WTC11 (cell line): ENCODE measurements at regions not wholly inside any gene's neighbourhood (a gene's known extent, or its start where the extent isn't known, plus 50 kb on each side); places are given as distances from the start of the nearest gene placed in this dataset.

Source experiments
- ATAC-seq: fragments of 200-7000 bp; cut with Tn5 transposase; 2 replicates; pipeline ENCODE4 v1.10.0; 2021; ENCODE audit warnings: mild to moderate bottlenecking, moderate library complexity
- CTCF ChIA-PET: fragments of 300-600 bp; sonication (Branson Sonifier 250); formaldehyde crosslinking; loops from one replicate; lab custom pipeline; 2021; ENCODE audit warnings: antibody characterized with exemption; lab: Charles Lee
- POLR2A ChIA-PET: fragments of 350-600 bp; sonication (Branson Sonifier 250); formaldehyde crosslinking; loops from one replicate; lab custom pipeline; 2021; ENCODE audit warnings: antibody characterized with exemption; lab: Charles Lee
- DNase-seq: peaks from one replicate; pipeline ENCODE4 v3.0.0; 2021; ENCODE audit warnings: low spot score
- H3K27ac Mint-ChIP-seq: 2 replicates; pipeline ENCODE4 v1.8.0; 2021; ENCODE audit warnings: mixed read lengths
- H3K27me3 Mint-ChIP-seq: 2 replicates; pipeline ENCODE4 v1.8.0; 2021; ENCODE audit warnings: low read depth, mild to moderate bottlenecking, moderate library complexity, mixed read lengths
- H3K36me3 Mint-ChIP-seq: 2 replicates; pipeline ENCODE4 v1.8.0; 2021; ENCODE audit warnings: mixed read lengths
- H3K4me1 Mint-ChIP-seq: 2 replicates; pipeline ENCODE4 v1.8.0; 2022; ENCODE audit warnings: mixed read lengths
- H3K4me3 Mint-ChIP-seq: 2 replicates; pipeline ENCODE4 v1.8.0; 2021; ENCODE audit warnings: mild to moderate bottlenecking, moderate library complexity, mixed read lengths
- H3K9me3 Mint-ChIP-seq: 2 replicates; pipeline ENCODE4 v1.8.0; 2021; ENCODE audit warnings: mixed read lengths
- AR ChIP-seq: fragments of 250-450 bp; sonication (Bioruptor Pico); IDR thresholded peaks from 2 replicates; pipeline ENCODE4 v1.9.0; 2021; ENCODE audit warnings: mild to moderate bottlenecking
- CTCF ChIP-seq: fragments of 200-600 bp; IDR thresholded peaks from 2 replicates; pipeline ENCODE4 v1.8.0; 2022; ENCODE audit warnings: antibody characterized with exemption
- E2F5 ChIP-seq: sonication (generic); formaldehyde crosslinking; IDR thresholded peaks from 2 replicates; pipeline ENCODE4 v1.8.1; 2022; ENCODE audit warnings: mild to moderate bottlenecking, moderate library complexity, missing genetic modification reagents
- ERG ChIP-seq: fragments of 250-450 bp; sonication (Bioruptor Pico); IDR thresholded peaks from 2 replicates; pipeline ENCODE4 v1.8.0; 2021; ENCODE audit warnings: mild to moderate bottlenecking
- FOXK1 ChIP-seq: sonication (generic); formaldehyde crosslinking; IDR thresholded peaks from 2 replicates; pipeline ENCODE4 v1.8.0; 2022; ENCODE audit warnings: mild to moderate bottlenecking, moderate library complexity, missing genetic modification reagents
- FOXP1 ChIP-seq: sonication (generic); formaldehyde crosslinking; IDR thresholded peaks from 2 replicates; pipeline ENCODE4 v1.8.0; 2022; ENCODE audit warnings: missing genetic modification reagents, mild to moderate bottlenecking, moderate library complexity, borderline replicate concordance
- JAZF1 ChIP-seq: fragments of 250-450 bp; sonication (Bioruptor Pico); IDR thresholded peaks from 2 replicates; pipeline ENCODE4 v1.9.0; 2021; ENCODE audit warnings: moderate library complexity, mild to moderate bottlenecking, inconsistent platforms
- NR2C2 ChIP-seq: sonication (generic); formaldehyde crosslinking; IDR thresholded peaks from 2 replicates; pipeline ENCODE4 v1.8.0; 2022; ENCODE audit warnings: mild to moderate bottlenecking, missing genetic modification reagents
- PRDM15 ChIP-seq: sonication (generic); formaldehyde crosslinking; IDR thresholded peaks from 2 replicates; pipeline ENCODE4 v1.8.0; 2022; ENCODE audit warnings: missing genetic modification reagents
- PREB ChIP-seq: sonication (generic); formaldehyde crosslinking; IDR thresholded peaks from 2 replicates; pipeline ENCODE4 v1.8.1; 2022; ENCODE audit warnings: mild to moderate bottlenecking, missing genetic modification reagents, moderate library complexity, borderline replicate concordance
- SP1 ChIP-seq: sonication (generic); formaldehyde crosslinking; conservative IDR thresholded peaks from 2 replicates; pipeline ENCODE4 v1.8.1; 2022; ENCODE audit warnings: missing genetic modification reagents
- ZBTB21 ChIP-seq: sonication (generic); formaldehyde crosslinking; IDR thresholded peaks from 2 replicates; pipeline ENCODE4 v1.8.1; 2023; ENCODE audit warnings: mild to moderate bottlenecking, missing genetic modification reagents, borderline replicate concordance
- ZNF317 ChIP-seq: sonication (generic); formaldehyde crosslinking; IDR thresholded peaks from 2 replicates; pipeline ENCODE4 v1.8.1; 2023; ENCODE audit warnings: low read depth, mild to moderate bottlenecking, moderate library complexity, missing genetic modification reagents, borderline replicate concordance
- ZNF396 ChIP-seq: fragments of 250-450 bp; sonication (Bioruptor Pico); IDR thresholded peaks from 2 replicates; pipeline ENCODE4 v1.8.0; 2021; ENCODE audit warnings: mild to moderate bottlenecking, moderate library complexity, borderline replicate concordance
- ZNF425 ChIP-seq: fragments of 250-450 bp; sonication (Bioruptor Pico); conservative IDR thresholded peaks from 2 replicates; pipeline ENCODE4 v1.9.0; 2021; ENCODE audit warnings: mild to moderate bottlenecking
- ZSCAN18 ChIP-seq: fragments of 250-450 bp; sonication (Bioruptor Pico); IDR thresholded peaks from 2 replicates; pipeline ENCODE4 v2.1.2; 2022; ENCODE audit warnings: mild to moderate bottlenecking, moderate library complexity

- ATAC-seq = no peak
- H3K27ac Mint-ChIP-seq = no peak overlapping the region
- DNase-seq = no peak
- no peaks in the 10 kb centered on the region for H3K27me3 Mint-ChIP-seq
- TF ChIP-seq E2F5 (CRISPR knock-in tag) (no peak), ZNF317 (CRISPR knock-in tag) (no peak), ERG (CRISPR knock-in tag) (no peak), FOXP1 (CRISPR knock-in tag) (no peak), ZSCAN18 (no peak), FOXK1 (CRISPR knock-in tag) (no peak), NR2C2 (no peak), AR (CRISPR knock-in tag) (no peak), PRDM15 (CRISPR knock-in tag) (no peak), PREB (CRISPR knock-in tag) (no peak), ZNF425 (CRISPR knock-in tag) (no peak), JAZF1 (CRISPR knock-in tag) (no peak), ZNF396 (CRISPR knock-in tag) (no peak), SP1 (no peak), ZBTB21 (no peak), CTCF (no peak)
- TF ChIP-seq, all 79 proteins: peak for 0
- H3K9me3 Mint-ChIP-seq = peaks cover 13% of the 10 kb centered on the region
- no peaks in the 10 kb centered on the region for H3K4me1 Mint-ChIP-seq
- CTCF ChIA-PET = interaction anchor here (1.1 to 1.2 kb wide), 2 partner anchors 393 to 394 kb away, joined by 4 to 5 read pairs; no protein-coding TSS in a partner anchor
- no peak overlapping the region for H3K4me3 Mint-ChIP-seq
- POLR2A ChIA-PET = no interaction called here
- no peaks in the 10 kb centered on the region for H3K36me3 Mint-ChIP-seq
Observed at GRCh38 chr21:38744861-38745260, 60.9 kb upstream of the ETS2 start.
